Activated naive CD4-positive, alpha-beta T cell (primary cell): ENCODE measurements at regions not wholly inside any gene's neighbourhood (a gene's known extent, or its start where the extent isn't known, plus 50 kb on each side); places are given as distances from the start of the nearest gene placed in this dataset.

Experiments
- DNase-seq, 4 experiments: peaks; one replicate each; lab custom pipeline; 2025; lab: John Stamatoyannopoulos, UW

- DNase-seq: no peak
Measured at GRCh38 chr2:144242311-144242710, 277.6 kb downstream of the ZEB2 start.

GRCh38 chr2:144241801-144242200 is 278.1 kb downstream of the ZEB2 start:
- no peak for DNase-seq

GRCh38 chr2:144240656-144241339 is 279.1 kb downstream of the ZEB2 start:
- DNase-seq: no peak

GRCh38 chr2:144239726-144240125 is 280.2 kb downstream of the ZEB2 start:
- DNase-seq: no peak

GRCh38 chr2:144239306-144239705 is 280.6 kb downstream of the ZEB2 start:
- DNase-seq: no peak

- no peak for DNase-seq
Measured at GRCh38 chr2:144237830-144238627, 281.9 kb downstream of the ZEB2 start.

- DNase-seq: no peak
Measured at GRCh38 chr2:144237108-144237507, 282.8 kb downstream of the ZEB2 start.

- DNase-seq: no peak
Measured at GRCh38 chr2:144235050-144235449, 284.9 kb downstream of the ZEB2 start.

- DNase-seq: no peak
Measured at GRCh38 chr2:144234542-144234871, 285.4 kb downstream of the ZEB2 start.

- no peak for DNase-seq
Measured at GRCh38 chr2:144233733-144234541, 286.0 kb downstream of the ZEB2 start.

GRCh38 chr2:144233317-144233716 is 286.6 kb downstream of the ZEB2 start:
- DNase-seq: no peak

- no peak for DNase-seq
Measured at GRCh38 chr2:144230448-144231085, 289.4 kb downstream of the ZEB2 start.

GRCh38 chr2:144230033-144230432 is 289.9 kb downstream of the ZEB2 start:
- no peak for DNase-seq

- DNase-seq: no peak
Measured at GRCh38 chr2:144229296-144229695, 290.6 kb downstream of the ZEB2 start.

- no peak for DNase-seq
Measured at GRCh38 chr2:144227427-144228105, 292.4 kb downstream of the ZEB2 start.

GRCh38 chr2:144225076-144225475 is 294.8 kb downstream of the ZEB2 start:
- no peak for DNase-seq

GRCh38 chr2:144224472-144224871 is 295.4 kb downstream of the ZEB2 start:
- no peak for DNase-seq

- no peak for DNase-seq
Measured at GRCh38 chr2:144219979-144220378, 299.9 kb downstream of the ZEB2 start.

- DNase-seq: no peak
Measured at GRCh38 chr2:144217853-144218633, 301.9 kb downstream of the ZEB2 start.

GRCh38 chr2:144215701-144216675 is 303.9 kb downstream of the ZEB2 start:
- no peak for DNase-seq
